SW 1271 (cell line): ENCODE measurements at regions not wholly inside any gene's neighbourhood (a gene's known extent, or its start where the extent isn't known, plus 50 kb on each side); places are given as distances from the start of the nearest gene placed in this dataset.

Source experiments
- DNase-seq, 2 experiments: peaks; one replicate each; lab custom pipeline; 2025; lab: John Stamatoyannopoulos, UW

GRCh38 chr1:199161319-199161680, 522.5 kb downstream of the PTPRC start:
- no peak for DNase-seq

DNA sequence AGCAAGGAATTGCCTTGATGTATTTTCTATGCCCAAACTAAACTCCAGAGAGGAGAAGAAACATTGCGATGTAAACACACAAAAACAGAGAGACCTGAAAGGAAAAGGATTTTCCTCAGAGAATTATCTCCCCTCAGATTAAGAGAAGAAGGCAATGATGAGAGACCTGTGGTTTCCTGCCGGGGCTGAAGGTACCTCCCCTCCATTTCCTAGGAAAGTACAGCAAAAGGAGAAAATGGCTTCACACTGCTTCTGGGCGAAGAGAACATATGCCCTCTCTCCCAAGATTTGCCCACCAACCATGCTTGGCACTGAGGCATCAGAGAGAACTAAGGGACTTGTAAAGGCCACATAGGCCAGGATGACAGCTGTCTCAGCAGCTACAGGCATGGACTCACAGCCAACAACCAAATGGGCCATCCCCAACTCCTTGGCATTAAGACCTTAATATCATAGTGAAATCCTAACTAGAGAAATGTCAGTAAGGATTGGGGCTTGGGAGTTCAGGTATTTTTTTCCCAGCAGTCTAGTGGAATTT, 523.0 kb downstream of the PTPRC start:
- no peak for DNase-seq

DNA sequence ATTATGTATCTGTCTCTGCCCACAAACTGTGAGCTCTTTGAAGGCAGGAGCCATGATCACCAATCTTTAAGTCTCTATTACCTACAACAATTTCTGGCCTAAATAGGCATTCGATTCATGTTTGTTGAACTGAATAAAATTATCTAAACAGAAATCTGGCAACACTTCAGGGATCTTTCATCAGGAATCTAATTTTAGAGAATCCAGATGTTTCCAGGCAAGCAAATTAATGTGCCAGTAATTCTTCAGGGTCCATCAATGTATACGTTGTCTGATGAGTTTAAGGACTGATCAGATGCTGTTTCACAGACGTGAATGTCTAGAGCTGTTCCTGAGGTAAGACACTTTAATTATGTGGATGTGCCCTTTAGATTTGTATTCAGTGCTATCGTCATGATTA, 524.4 kb downstream of the PTPRC start:
- no peak for DNase-seq

- DNase-seq = no peak
These were observed 524.8 kb downstream of the PTPRC start for GRCh38 chr1:199163670-199164069.

DNA sequence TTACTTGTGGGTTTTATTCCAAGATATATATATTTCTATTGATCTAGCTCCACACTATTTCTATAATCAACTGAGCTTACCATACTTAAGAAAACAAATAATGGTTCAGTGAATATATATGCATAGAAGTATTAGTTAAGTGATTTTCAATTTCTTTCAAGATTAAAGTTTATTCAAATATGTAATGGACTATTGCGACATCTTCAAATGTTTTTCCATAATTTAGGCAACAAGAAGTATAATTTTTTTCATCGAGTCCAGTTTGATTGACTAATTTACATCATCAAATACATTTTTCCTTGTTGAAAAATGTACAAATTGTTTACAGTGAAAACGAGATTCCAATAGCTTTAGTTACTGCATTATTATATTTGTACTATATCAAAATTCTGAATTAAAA, 528.6 kb downstream of the PTPRC start:
- no peak for DNase-seq

DNA sequence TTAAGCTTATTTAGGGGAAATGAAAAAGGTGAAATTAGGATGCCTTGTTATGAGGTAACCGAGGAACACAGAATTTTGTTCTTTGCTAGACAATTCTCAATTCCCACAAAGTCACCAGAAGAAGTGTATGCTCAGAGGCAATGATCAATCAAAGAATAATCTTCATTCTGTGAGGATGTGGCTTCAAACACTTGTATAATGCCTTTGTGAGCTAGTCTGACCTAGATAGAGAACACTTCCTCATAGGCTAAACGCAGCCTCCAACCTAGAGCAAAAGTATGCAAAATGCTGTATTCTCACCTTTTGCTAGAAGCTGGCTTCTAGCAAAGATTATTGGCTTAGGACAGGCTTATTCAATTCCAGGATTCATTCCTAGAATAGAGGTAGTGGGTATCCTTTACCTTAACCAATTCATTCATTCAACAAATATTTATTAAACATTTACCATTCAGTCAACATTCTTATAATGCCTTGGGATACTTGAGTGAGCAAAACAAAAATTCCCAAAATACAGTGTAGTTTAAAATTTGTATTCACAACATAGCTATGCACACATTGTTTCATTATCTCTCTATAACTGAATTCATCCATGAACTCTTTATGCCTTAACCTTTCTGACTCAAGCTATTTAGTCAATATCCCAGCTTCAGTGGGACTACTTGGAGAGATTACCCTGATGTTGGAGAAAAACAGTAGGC, 530.2 kb downstream of the PTPRC start:
- no peak for DNase-seq

- no peak for DNase-seq
These were observed 531.9 kb downstream of the PTPRC start for GRCh38 chr1:199170711-199171110.

DNA sequence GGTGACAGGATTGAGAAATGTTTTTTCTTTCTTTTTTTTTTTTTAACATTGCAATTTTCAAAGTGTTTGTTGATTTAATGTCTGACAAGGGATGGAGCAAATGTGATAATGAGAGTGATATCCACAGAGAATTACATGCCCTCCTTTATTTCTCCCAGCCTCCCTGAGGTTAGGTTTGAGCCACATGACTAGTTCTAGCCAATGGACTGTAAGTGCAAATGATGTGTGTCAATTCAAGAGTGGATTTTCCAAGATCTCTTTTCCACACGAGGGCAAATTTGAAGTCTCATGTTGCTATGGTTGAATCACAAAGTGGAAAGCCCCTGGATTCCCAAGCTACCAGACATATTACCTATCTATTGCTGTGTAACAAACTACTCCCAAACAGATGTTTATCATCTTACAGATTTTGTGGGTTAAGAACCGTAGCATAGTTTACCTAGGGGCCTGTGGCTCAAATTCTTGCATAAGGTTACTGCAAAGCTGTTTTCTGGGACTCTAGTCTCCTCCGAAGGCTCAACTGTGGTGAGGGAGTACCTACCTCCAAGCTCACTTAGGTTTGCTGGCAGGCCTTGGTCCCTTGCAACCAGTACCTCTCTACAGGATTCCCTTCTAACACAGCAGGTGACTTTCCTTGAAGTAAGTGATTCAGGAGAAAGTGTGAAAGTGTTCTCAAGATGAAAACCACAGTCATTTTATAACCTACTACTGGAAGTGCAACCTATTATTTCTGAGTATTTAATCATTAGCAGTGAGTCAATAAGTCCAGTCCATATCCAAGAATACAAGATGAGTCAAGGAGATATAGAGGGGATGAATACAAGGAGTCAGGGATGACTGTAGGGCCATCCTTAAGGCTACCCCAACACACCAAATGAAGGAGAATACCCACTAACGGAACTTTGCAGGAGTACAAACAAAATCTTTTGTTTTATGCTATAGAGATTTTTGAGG, 533.6 kb downstream of the PTPRC start:
- no peak for DNase-seq

- no peak for DNase-seq
These were observed 534.5 kb downstream of the PTPRC start for GRCh38 chr1:199173356-199173755.

DNA sequence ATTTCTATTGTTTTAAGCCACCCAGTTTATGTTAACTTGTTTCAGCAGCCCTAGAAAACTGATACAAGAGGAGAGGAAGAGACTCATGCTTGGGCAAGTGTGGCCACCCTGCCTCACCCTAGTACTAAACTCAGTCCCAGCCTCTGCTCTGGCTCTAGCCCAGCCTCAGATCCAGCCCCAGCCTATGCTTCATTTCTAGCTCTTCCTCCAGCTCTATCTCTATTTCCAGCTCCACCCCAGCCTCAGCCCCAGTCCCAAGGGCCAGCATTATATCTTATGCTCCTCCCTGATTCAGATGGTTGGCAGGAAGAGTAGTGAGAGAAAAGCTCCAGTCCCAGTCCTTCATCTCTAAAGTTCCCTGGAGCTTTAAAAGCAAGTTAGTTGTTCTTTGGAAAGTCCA, 535.5 kb downstream of the PTPRC start:
- DNase-seq = no peak

GRCh38 chr1:199176713-199177112, 537.9 kb downstream of the PTPRC start:
- DNase-seq = no peak

GRCh38 chr1:199177241-199177640, 538.4 kb downstream of the PTPRC start:
- no peak for DNase-seq

GRCh38 chr1:199178646-199179045, 539.8 kb downstream of the PTPRC start:
- DNase-seq = no peak

DNA sequence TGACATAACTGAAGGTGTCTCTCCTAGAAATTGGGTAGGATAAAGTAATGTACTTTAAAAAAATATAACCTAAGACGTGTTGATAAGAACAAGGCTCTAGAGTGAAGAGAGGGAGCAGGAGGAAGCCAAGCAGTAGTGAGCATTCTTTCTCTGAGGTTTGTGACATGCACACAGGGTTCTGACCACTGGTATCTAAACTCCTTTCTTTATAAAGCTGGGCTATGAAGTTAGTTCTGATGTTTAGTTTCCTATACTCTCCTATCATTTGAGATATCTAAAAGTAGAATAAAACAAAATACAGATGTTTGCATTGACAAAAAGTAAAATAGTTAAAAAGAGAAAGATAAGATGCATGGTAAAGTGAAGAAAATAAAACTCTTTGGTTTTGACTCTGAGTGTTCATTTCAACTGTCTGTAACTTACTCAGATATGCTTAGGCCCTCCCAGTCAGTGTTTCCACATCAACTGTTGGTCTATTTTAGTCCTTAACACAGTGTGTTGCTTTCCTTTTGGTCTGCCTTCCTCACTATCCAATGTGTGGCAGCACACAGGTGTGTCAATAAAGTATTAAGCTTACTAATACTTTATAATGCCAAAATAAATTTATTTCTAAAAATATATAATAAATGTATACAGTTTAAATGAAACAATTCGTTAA, 543.5 kb downstream of the PTPRC start:
- no peak for DNase-seq

DNA sequence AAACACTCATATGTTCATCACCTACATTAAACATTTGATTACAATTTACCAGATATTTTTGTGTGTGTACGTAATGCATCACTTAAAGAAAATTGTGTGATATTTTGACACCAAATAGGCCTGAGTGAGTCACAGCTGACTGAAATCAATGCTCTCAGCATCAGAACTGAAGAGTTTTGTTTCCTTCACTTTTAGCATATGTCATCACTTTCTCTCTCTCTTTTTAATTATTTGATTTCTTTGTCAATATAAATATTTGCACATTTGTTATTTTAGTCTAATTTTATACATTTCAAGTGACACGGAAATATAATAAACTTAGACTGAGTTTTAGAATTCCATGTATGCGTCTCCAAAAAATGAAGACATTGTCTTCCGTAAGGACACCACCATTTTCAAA, 545.3 kb downstream of the PTPRC start:
- no peak for DNase-seq

- DNase-seq = no peak
These were observed 556.0 kb downstream of the PTPRC start for GRCh38 chr1:199194862-199195261.

DNA sequence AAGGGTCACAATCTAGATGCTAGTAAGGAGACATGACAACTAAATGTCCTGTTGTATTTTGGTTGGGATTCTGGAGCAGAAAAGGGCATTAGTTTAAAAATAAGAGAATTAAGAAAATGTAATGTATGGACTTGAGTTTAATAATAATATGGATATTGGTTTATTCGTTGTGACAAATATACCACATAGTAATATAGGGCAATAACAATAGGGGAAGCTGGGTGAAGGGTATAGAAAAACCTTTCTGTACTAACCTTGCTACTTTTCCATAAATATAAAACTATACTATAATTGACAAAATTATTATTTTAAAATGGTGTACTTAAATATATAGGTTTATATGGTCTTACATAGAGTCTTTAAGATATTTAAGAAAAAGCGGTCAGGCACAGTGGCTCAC, 558.9 kb downstream of the PTPRC start:
- DNase-seq = no peak

DNA sequence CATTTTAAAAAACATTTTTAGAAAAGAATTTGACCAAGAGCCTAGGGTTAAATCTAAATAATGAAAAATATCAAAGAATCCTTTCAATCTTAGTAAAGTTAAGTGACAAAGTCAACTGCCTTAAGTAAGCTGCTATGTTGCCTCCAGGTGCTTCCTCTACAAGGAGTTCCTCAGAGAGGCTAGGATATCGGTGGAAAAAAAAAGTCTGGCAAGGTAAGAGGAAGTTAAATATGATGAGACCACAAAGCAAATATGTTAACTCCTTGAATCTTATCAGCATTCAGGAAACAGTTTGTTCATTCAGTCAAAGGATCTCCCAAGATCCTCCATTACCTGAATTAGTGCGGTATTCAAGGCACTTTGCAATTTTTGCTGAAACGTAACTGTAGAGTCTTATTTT, 563.5 kb downstream of the PTPRC start:
- no peak for DNase-seq

DNA sequence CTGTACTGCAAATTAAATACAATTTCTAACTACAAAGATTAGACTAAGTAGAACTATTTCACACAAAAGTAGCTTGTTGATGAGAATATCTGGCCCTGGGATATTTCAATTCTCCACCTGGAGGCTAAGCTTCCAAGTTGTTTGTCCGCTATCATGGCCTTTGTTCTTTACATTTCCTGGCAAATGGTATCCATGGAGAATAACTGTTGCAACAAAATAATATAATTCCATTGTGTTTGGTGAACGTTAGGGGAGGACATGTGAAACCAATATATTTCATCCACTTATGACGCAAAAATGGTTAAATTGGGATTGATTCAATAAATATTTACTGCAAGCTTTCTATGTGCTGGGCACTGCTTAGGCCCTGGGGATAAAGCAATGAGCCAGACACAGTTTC, 565.4 kb downstream of the PTPRC start:
- DNase-seq = no peak

DNA sequence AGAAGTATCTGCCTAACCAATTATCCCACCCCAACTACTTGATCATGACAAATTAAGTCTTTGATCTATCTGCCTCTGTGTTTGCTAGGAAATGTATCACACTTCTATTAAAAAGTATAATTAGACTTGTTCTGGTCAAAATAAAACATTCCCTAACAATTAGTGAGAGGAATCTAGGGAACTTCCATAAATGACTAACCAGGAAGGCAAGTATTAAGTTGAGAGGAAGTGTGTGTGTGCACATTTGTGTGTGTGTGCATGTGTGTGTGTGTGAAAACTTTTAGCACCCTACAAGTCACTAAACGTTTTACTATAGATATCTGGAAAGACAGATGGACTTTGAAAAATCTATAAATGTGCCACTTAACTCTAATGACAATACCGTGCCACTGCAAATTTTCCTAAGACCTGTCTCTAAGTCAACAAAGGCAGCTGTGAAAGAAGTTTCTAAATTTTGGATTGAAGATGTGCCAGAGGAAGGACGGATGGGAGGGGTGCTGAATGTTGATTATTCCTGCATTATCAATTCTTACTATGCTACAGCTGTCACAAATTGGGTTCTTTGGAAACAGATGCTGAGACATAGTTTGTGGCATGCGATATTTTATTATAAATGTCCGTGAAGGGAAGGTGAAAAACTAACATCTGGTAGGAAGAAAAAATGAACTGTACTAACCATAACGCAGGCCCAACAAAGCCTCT, 567.1 kb downstream of the PTPRC start:
- no peak for DNase-seq

- DNase-seq = no peak
These were observed 570.0 kb downstream of the PTPRC start for GRCh38 chr1:199208847-199209246.

DNA sequence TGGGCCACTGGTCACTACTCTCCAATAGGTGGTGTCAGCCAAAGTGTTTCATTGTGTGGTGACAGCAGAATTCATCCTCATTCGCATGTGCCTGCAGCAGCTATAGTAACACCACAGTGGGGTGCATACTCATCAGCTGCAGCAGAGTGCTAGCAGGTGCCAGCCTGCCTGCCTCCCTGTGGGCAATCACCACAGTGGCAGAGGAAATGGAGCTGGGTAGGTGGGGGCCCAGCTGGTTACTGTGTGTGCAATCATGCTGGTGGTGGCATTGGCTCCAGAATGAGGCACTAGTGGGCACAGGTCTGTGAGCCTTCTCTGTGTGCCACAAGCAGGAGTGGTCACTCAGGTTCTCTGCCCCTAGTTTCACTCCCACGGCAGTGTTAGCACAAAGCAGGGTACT, 579.2 kb downstream of the PTPRC start:
- no peak for DNase-seq
